Stromal cell of bone marrow (primary cell): ENCODE measurements at regions not wholly inside any gene's neighbourhood (a gene's known extent, or its start where the extent isn't known, plus 50 kb on each side); places are given as distances from the start of the nearest gene placed in this dataset.

Source experiments
- DNase-seq: peaks from one replicate; pipeline ENCODE4 v3.0.0-alpha.2; 2012; ENCODE audit warnings: low read depth

GRCh38 chr3:160622263-160623045, 54.5 kb upstream of the ARL14 start:
- DNase-seq, result no peak

DNA sequence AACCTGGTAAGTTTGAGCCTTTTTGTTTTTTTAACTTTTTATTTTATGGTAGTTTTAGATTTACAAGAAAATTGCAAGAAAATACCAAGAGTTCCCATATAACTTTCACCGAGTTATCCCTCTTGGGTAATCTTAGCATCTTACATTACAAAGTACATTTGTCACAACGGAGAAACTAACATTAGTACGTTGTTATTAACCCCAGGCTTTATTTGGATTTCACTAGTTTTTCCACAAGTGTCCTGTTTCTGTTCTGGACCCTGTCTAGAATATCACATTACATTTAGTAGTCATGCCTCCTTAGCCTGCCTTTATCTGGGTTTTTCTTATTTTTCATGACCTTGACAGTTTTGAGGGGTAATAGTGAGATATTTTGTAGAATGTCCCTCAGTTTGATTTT, 53.5 kb upstream of the KPNA4 start:
- DNase-seq, result no peak

- DNase-seq, result no peak
Observed at GRCh38 chr3:160618363-160618762, 53.0 kb upstream of the KPNA4 start.

GRCh38 chr3:160617636-160618035, 52.3 kb upstream of the KPNA4 start:
- DNase-seq, result no peak

DNA sequence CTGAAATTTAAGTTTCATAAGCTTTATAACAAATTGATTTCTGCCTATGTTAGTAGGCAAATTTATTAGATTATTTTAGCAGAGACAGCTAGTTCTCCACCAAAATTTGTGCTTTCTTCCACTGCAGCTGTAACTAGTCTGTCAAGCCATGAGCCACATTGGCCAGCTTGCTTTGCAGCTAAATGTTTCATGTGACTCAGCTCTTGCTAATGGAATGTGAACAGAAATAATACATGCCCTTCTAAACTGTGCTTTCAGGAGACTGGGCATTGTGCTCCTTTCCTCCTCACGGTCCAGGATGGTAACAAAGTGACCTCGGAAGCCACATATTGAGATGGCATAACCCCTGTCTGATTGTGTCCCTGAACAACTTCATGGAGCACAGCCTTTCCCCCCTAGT, 51.3 kb upstream of the KPNA4 start:
- DNase-seq, result peak; percentile 49

- DNase-seq, result peak; percentile 19
Observed at GRCh38 chr3:160616311-160616710, 50.9 kb upstream of the KPNA4 start.
